GM18951 (cell line): ENCODE measurements at regions not wholly inside any gene's neighbourhood (a gene's known extent, or its start where the extent isn't known, plus 50 kb on each side); places are given as distances from the start of the nearest gene placed in this dataset.

Source experiments
- POLR2A ChIP-seq: IDR thresholded peaks from 4 replicates; pipeline ENCODE4 v1.6.1; 2011; ENCODE audit warnings: mild to moderate bottlenecking; ENCODE audit not compliant: insufficient read length, insufficient read depth; ENCODE audit errors: extremely low read depth
- in situ Hi-C: fragments of 300-500 bp; cut with MboI; formaldehyde crosslinking; loops from one replicate; pipeline ENCODE4 v1.12.0; 2022; ENCODE audit warnings: low sequenced_read_pairs, mixed read lengths, inconsistent platforms; ENCODE audit not compliant: unreplicated experiment

DNA sequence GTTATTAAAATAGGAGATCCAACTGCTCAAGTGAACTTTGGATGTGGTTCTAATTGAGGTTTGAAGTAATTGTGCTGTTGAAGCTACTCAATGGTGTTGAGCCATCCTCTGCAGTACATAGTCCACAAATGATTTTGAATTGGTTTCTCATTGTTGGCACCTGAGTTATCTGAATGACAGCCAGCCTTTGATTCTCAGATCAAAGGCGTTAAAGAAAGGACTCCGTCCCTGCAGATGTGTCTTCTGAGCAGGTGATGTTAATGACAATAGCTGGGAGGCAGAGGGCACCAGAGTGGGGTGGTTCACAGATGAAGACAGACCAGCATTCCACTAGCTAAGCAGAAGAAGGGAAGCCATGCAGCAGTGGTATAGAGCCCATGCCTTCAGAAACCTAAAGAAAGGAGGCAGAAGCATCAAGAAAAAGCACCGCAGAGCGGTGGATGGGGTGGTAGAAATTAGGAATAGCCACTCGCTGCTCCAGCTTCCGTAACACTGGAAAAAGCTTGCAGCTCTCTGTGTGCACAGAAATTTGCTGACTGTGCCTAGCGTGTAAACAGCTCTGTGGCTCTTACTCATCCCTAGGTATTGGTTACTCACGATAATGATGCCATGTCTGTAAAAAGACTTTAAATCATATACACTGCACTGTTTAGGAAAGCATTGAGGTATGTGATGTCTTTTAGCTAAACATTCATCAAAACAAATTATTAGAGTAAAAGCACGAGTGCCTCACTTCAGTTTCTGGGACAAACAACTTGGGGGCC is 79.2 kb upstream of the CLCN4 start:
- TF ChIP-seq POLR2A = no peak
- in situ Hi-C loops = no loop called here

DNA sequence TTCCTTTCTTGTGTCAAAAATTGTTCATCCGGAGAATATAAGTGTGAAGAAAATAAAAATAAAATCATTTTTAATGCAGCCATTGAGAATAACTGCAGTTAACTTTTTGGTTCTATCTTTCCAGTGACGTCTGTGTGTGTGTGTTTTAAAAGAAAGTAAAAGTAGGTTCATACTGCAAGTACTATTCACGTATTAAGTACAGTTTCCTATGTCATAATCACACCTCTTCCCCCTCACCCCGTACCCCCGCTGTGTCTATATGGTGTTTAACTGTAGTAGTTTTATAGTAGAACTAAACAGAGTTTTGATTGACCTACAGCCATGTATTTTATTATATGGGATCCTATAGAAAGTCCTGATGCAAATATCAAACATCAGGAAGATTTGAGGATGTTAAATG is 78.5 kb upstream of the CLCN4 start:
- in situ Hi-C loops = no loop called here
- no peak for TF ChIP-seq POLR2A

DNA sequence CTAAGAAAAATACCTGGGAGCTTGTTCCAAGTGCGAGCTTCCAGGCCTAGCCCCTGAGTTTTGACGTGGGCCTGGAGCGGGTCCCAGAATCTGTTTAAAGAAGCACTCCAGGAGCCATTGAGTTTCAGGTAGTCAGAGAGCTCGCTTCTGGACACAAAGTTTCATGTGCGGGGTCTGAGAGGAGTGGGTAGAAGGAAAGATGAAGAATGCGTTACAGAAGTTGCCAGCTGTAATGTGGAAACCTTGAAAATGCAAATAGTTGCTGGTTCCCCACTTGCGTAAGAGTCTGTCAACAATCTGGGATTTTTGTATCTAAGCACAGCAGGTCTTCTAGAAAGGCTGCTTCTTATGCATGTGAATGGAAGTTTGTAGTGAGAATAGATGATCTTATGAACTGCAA is 77.5 kb upstream of the CLCN4 start:
- TF ChIP-seq POLR2A = no peak
- in situ Hi-C loops = no loop called here

DNA sequence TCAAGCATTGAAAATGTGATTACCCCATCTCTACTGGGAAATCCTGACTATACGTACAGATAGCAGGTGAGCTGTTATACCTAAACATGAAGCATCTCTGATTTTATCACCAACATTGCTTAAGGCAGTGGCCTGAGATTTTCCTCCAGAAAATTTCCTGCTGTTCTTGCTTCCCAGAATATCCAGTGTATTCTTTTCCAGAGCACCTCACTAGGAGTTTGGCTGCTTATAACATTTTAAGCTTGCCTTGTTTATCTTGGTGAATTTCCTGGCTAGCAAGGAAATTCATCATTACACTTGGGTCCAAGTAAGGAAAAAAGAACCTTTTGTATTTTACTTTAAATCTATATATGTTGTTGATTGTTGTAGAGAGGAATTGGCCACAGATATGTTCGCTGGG is 73.0 kb upstream of the CLCN4 start:
- in situ Hi-C loops = no loop called here
- TF ChIP-seq POLR2A = no peak

DNA sequence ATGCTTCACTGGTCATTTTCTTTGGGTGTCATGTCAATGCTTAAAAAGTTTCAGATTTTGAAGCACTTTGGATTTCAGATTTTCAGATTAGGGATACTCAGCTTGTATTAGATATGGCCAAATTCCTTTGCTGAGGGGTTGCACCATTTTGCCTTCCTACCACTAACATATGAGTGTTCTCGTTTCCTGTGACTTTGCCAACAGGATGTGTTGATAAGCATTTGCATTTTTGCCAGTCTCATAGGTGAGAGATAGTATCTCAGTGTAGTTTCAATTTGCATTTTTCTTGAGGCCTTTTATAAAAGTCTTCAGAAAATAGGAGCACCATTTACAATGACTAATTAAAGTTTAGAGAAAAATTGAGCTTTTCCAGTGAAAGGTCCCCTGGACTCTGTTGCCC is 71.6 kb upstream of the CLCN4 start:
- no peak for TF ChIP-seq POLR2A
- in situ Hi-C loops = no loop called here

DNA sequence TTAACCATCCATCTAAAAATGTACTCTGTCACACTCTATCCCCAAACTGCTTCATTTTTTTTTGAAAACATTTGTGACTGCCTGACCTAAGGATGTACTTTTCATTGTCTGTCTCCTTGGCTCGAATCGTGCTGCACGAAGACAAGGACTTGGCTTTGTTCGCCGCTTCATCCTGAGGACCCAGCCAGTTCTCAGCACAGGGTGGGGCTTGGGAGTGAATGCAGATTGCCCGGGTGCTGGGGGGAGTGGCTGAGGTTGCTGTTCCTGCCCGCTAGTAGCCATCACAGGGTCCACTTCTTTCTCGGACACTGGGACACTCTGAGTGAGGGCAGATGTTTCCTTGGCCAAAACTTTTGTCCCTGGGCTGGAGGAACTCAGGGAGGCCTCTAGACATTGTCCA is 70.1 kb upstream of the CLCN4 start:
- in situ Hi-C loops = no loop called here

DNA sequence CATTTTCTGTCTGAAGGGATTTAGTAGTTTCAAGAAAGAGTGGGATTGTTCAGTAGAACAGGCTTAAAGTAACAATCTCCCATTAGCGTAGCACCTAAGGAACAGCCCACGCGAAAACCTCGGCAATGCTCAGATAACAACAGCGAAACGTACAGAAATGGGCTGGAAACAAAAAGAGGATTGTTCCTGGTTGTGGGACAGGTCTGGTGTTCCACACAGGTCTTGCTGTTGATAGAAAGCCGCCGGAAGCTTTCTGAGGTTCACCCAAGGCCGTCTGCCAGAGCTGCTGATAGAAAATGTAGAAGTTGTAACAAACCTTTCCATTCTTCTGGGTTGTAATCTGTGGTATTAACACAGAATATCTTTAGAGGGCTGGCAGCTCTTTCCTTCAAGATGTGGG is 69.4 kb upstream of the CLCN4 start:
- TF ChIP-seq POLR2A = no peak
- in situ Hi-C loops = no loop called here

More for the DNA sequence above, 70.1 kb upstream of the CLCN4 start:
- TF ChIP-seq POLR2A = no peak

DNA sequence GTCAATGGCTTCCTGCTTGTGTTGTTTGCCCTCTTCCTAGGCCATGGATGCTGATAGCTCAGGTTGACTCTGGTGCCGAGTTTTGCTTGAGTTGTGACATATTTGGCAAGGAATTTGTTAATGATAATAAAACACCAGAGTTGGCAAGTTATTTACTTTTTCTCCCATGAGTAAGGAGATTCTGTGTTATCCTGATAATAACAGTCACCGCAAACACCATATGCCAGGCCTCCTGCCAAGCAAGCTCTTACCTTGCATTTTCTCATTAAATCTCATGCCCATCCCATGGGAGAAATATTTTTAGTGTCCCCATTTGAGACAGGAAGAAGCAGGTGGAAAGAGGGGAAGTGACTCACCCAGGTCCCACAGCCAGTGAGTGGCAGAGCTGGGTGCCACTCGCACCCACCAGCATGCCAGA is 67.4 kb upstream of the CLCN4 start:
- no peak for TF ChIP-seq POLR2A
- in situ Hi-C loops = no loop called here

DNA sequence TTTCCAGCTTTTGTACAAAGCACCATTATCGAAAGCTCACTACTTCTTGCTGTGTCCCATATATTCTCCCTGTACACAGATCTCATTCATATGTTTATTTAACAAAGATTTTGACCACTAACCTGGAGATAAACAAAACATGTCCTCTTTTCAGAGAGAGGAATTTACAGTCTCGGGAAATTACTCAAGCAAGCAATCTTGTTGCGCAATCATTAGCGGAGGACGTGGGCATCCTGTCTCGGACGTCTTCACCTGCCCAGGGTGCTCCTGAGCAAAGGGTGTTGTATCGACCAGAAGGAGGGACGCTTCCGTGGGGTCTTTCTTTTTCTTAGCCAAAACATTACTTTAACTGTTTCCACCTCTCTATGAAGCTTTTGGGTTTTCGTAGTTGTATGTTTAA is 66.5 kb upstream of the CLCN4 start:
- in situ Hi-C loops = no loop called here
- no peak for TF ChIP-seq POLR2A

DNA sequence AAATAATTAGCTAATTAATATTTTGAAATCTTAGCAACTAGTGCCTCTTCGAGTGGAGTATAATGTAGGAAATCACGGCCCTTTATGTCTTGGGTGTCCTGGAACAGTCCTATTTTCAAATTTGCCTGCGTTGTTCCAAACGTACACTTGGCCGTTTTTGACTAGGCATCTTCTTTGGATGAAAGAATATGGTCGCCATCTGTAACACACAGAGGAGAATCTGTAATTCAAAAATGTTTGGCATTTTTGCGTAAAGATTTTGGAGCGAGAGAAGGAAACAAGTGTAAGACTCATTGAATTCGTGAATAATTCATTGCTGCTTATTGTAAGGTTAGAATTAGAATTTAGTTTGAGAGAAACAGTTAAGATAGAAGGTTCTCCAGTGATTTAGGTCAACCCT is 61.5 kb upstream of the CLCN4 start:
- in situ Hi-C loops = no loop called here
- no peak for TF ChIP-seq POLR2A

DNA sequence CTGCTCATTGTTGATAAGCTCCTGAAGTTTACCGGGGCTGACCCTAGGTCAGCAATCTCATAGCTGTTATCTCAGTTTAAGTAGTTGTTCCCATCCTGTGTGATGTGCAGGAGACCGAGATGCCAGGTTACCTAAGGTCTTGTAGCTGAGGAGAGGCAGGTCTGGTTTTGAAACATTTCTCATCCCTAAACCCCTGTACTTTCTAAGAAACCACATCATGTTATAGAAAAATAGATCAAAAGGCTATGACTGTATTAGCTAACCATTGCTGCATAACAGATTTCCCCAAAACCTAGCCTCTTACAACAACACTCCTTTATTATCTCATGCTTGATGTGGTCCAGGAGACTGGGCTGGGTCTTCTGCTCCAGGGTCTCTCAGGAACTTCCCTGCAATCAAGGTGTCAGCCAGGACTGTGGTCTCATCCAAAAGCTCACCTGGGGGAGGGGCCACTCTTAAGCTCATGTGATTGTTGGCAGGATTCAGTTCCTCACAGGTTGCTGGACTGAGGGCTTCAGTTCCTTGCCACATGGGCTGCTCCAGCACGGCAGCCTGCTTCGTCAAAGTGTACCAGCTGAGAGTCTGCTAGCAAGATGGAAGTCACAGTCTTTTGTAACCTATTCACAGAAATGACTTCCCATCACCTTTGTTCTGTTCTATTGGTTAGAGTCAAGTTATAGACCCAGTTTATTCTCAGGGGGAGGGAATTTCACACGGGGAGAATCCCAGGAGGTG is 60.9 kb upstream of the CLCN4 start:
- no peak for TF ChIP-seq POLR2A
- in situ Hi-C loops = no loop called here

DNA sequence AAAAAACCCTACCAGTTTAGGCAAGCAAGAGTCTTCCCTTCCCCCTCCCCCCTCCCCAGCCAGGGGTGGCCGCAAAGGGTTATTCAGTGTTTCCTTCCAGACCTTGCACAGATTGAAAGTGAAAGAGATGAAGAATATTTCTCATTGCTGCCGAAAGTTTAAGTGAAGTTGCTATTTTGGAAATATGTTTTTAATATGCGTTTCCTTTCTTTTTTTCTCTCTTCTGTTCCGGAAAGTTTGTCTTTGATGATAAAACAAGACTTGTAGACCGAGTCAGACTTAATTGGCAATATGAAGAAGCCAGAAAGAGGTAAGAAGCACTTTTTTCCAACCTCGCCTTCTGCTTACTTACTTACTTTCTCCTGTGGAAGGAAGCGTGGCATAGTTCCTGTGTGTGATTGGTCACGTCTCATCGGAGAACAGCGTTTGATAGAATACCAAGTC is 58.5 kb upstream of the CLCN4 start:
- in situ Hi-C loops = no loop called here
- TF ChIP-seq POLR2A = no peak

DNA sequence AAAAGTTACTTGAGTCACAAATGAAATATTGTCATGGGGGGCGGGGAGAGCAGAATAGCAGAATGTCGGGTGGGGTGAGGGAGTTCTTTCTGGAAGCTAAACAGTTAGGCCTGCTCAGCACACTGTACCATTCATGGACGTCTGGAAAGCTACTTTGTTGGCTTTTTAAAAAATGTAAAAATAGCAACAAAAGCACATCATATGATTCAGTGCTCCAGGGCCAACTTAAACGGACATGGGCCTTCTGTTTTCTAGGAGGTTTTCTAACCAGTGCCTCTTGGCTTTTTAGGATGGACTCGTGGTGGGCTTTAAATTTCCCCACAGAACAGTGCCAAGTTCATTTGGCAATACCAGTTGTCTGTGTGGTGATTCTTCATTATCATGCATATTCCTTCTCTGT is 57.4 kb upstream of the CLCN4 start:
- in situ Hi-C loops = no loop called here
- no peak for TF ChIP-seq POLR2A

DNA sequence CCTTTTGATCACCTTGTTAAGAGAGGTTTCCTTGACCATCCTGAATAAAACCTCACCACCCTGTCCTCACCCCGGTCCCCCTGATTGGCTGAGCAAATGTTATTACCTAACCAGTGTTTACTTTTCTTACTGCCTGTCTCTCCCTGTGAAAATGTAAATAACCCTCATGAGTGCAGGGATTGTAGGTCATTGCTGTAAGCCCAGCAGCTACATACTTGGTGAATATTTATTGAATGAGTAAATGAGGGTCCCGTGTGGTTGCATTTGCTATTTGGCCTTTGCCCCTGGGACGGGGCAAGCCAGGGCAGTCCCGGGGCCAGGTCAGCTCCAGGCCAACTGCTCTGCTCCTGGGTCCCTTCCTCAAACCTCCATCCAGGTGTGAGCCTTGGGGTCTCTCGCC is 55.5 kb upstream of the CLCN4 start:
- TF ChIP-seq POLR2A = no peak
- in situ Hi-C loops = loop anchor here (25.0 kb wide), 1 partner anchor 214 kb away; no protein-coding TSS in a partner anchor
